K562 (cell line): ENCODE measurements at regions not wholly inside any gene's neighbourhood (a gene's known extent, or its start where the extent isn't known, plus 50 kb on each side); places are given as distances from the start of the nearest gene placed in this dataset.

Source experiments
- ATAC-seq: fragments of 200-7000 bp; cut with Tn5 transposase; 3 replicates; pipeline ENCODE4 v1.9.1; 2020; ENCODE audit warnings: moderate library complexity
- BruUV-seq: library from RNA; stranded (reverse); fragments of 400-500 nt; replicated peaks from 2 replicates; lab custom pipeline; 2021; lab: Mats Ljungman, UMichigan
- CTCF ChIA-PET: fragments of 300-600 bp; formaldehyde crosslinking; extraction: SDS; loops from one replicate; lab custom pipeline; 2021; ENCODE audit warnings: low intra/inter-chr PET ratio; lab: Yijun Ruan, JAX
- POLR2A ChIA-PET: fragments of 300-600, 350-650 bp; sonication (Branson Sonifier 250); formaldehyde crosslinking; extraction: SDS; loops from one replicate; lab custom pipeline; 2021; ENCODE audit warnings: antibody characterized with exemption, inconsistent platforms; lab: Yijun Ruan, JAX
- DNase-seq, 4 experiments: peaks; one replicate each; pipeline versions ENCODE4 v3.0.0 to v3.0.0-alpha.2; 2011 to 2018; ENCODE audit warnings: low spot score in 3 of 4, mixed read lengths in 3 of 4; ENCODE audit errors: extremely low read depth in 1 of 4
- FAIRE-seq: peaks from 2 replicates; lab custom pipeline; 2011; peaks lifted over from hg19 to GRCh38; lab: Jason Lieb, UNC
- H2AFZ ChIP-seq: 2 replicates; pipeline ENCODE4 v1.6.0; 2011; ENCODE audit warnings: low read depth, low read length, control low read depth, inconsistent platforms
- H3K27ac ChIP-seq: fragments of 200-600 bp; 3 replicates; pipeline ENCODE4 v1.8.0; 2011; ENCODE audit warnings: low read depth, mild to moderate bottlenecking, control low read depth, inconsistent platforms, low read length, moderate library complexity, mixed read lengths; ENCODE audit errors: extremely low read depth
- H3K27me3 ChIP-seq, 2 experiments: fragments of 300-600 bp in 1 of 2; 2 replicates in 1 of 2; 3 replicates in 1 of 2; pipeline versions ENCODE4 v1.6.0 to v1.8.0; 2011; ENCODE audit warnings: inconsistent platforms in 2 of 2, low read length in 2 of 2, mild to moderate bottlenecking in 1 of 2, mixed read lengths in 1 of 2, moderate library complexity in 1 of 2; ENCODE audit not compliant: control insufficient read depth in 2 of 2, insufficient read depth in 2 of 2
- H3K36me3 ChIP-seq: fragments of 300-600 bp; 3 replicates; pipeline ENCODE4 v1.8.0; 2011; ENCODE audit warnings: mild to moderate bottlenecking, low read length, inconsistent platforms; ENCODE audit not compliant: control insufficient read depth, insufficient read depth
- H3K4me1 ChIP-seq, 2 experiments: fragments of 200-600 bp in 1 of 2; replicated peaks in 1 of 2; 2 replicates in 1 of 2; 3 replicates in 1 of 2; pipeline versions ENCODE4 v1.5.1 to v1.8.0; 2011; ENCODE audit warnings: inconsistent platforms in 2 of 2, low read length in 2 of 2, mild to moderate bottlenecking in 1 of 2, mixed read lengths in 1 of 2, moderate library complexity in 1 of 2; ENCODE audit not compliant: control insufficient read depth in 2 of 2, insufficient read depth in 2 of 2
- H3K4me2 ChIP-seq: 2 replicates; pipeline ENCODE4 v1.6.1; 2011; ENCODE audit warnings: low read length, control low read depth, inconsistent platforms, mixed read lengths; ENCODE audit not compliant: insufficient read depth
- H3K4me3 ChIP-seq: fragments of 200-600 bp; sonication (generic), shearing (Covaris generic); 2 replicates; pipeline ENCODE4 v1.5.1; 2016; ENCODE audit warnings: control low read depth, inconsistent platforms
- H3K79me2 ChIP-seq: fragments of 200-600 bp; 3 replicates; pipeline ENCODE4 v1.8.0; 2011; ENCODE audit warnings: low read length, inconsistent platforms; ENCODE audit not compliant: control insufficient read depth, insufficient read depth
- H3K9ac ChIP-seq, 2 experiments: 2 replicates each; pipeline versions ENCODE4 v1.6.0 to v1.6.1; 2011; ENCODE audit warnings: low read depth in 2 of 2, low read length in 2 of 2, control low read depth in 1 of 2, inconsistent platforms in 1 of 2, mild to moderate bottlenecking in 1 of 2, mixed read lengths in 1 of 2; ENCODE audit not compliant: insufficient read depth in 1 of 2
- H3K9me1 ChIP-seq: one replicate; pipeline ENCODE4 v1.6.0; 2011; ENCODE audit warnings: inconsistent platforms, mild to moderate bottlenecking, low read length, moderate library complexity; ENCODE audit not compliant: control insufficient read depth, insufficient read depth
- H3K9me3 ChIP-seq: replicated peaks from 2 replicates; pipeline ENCODE4 v1.5.1; 2011; ENCODE audit warnings: low read depth, low read length, inconsistent platforms; ENCODE audit not compliant: control insufficient read depth, insufficient read depth
- H4K20me1 ChIP-seq: replicated peaks from 2 replicates; pipeline ENCODE4 v1.6.1; 2011; ENCODE audit warnings: low read length, inconsistent platforms, mixed read lengths; ENCODE audit not compliant: control insufficient read depth, insufficient read depth
- FOXK2 ChIP-seq, 2 experiments: fragments of 450-650 bp; IDR thresholded peaks in 1 of 2; conservative IDR thresholded peaks in 1 of 2; 2 replicates each; pipeline ENCODE4 v1.6.1; 2016; ENCODE audit warnings: low read depth in 2 of 2, mild to moderate bottlenecking in 1 of 2
- TBP ChIP-seq: optimal IDR thresholded peaks from 2 replicates; pipeline ENCODE3; 2011; ENCODE audit warnings: low read depth, low read length, improper control_type of control experiment
- ZFP30 ChIP-seq: fragments of 250-450 bp; sonication (Bioruptor Pico); IDR thresholded peaks from 2 replicates; pipeline ENCODE4 v1.8.0; 2022; ENCODE audit warnings: moderate library complexity, mild to moderate bottlenecking, inconsistent platforms, borderline replicate concordance
- ZNF134 ChIP-seq: fragments of 250-450 bp; sonication (Bioruptor Pico); conservative IDR thresholded peaks from 2 replicates; pipeline ENCODE4 v1.4.0; 2020
- WGBS: fragments of 100-300 bp; shearing (Covaris generic); methylation state at CpG from one replicate; pipeline ENCODE4 v1.1.6; 2016; ENCODE audit warnings: low coverage, mixed read lengths; ENCODE audit not compliant: insufficient coverage; ENCODE audit errors: missing lambda C conversion rate; 5-methylcytosine and 5-hydroxymethylcytosine counted together
- in situ Hi-C: fragments of 300-500 bp; cut with MboI; formaldehyde crosslinking; loops from 4 replicates; pipeline ENCODE4 v1.15.0; 2018; ENCODE audit warnings: inconsistent platforms, mixed read lengths
- intact Hi-C: fragments of 100-400 bp; cut with micrococcal nuclease; formaldehyde crosslinking; loops from 2 replicates; pipeline ENCODE4 v1.14.2; 2022
- TF ChIP-seq, protein P1 (sequence below), 3 experiments: fragments of 200-800 bp in 1 of 3; fragments of 250-450 bp in 1 of 3; fragments of 450-650 bp in 1 of 3; sonication (Bioruptor Pico) in 1 of 3; sonication (Bioruptor generic) in 1 of 3; formaldehyde crosslinking in 1 of 3; IDR thresholded peaks; 2 replicates each; pipeline versions ENCODE4 v1.6.1 to v1.8.0; 2016 to 2022; ENCODE audit warnings: mild to moderate bottlenecking in 2 of 3, missing genetic modification characterization in 2 of 3, missing compliant biosample characterization in 1 of 3, moderate library complexity in 1 of 3

DNA sequence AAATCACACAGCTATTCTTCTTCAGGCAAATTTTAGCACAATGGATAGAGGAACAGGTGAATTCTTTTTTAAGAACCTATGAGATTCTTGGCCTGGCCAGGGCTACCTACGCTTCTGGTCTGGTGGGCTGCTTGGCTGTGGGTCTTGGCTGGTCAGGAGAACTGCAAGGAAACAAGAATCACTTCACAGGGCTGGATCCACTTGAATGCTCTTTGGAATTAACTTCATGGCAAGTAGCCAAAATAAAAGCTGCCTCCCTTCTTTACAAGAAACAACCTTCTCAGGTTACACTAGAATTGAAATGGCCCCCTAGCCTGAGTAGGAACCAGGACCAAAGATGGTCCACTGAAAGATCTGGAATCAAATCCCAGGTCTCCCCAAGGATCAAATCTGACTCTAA, 519.1 kb downstream of the IQCM start:
- no peak for FAIRE-seq
- Histone ChIP-seq H3K9me1 (no peaks in the 10 kb centered on the region), H2AFZ (no peak overlapping the region), H3K4me2 (no peak overlapping the region), H3K9me3 (peaks cover 2% of the 10 kb centered on the region; the same call in 1 of the 2 replicates), H3K4me3 (no peak overlapping the region), H3K27me3 (no peaks in the 10 kb centered on the region), H3K36me3 (no peaks in the 10 kb centered on the region), H3K4me1 (no peaks in the 10 kb centered on the region), H4K20me1 (no peaks in the 10 kb centered on the region), H3K79me2 (no peaks in the 10 kb centered on the region), H3K27ac (no peak overlapping the region), H3K9ac (no peak overlapping the region)
- no peak for ATAC-seq
- ChIA-PET POLR2A (no interaction called here), CTCF (no interaction called here)
- in situ Hi-C loops (no loop called here), intact Hi-C loops (no loop called here)
- no peak for TF ChIP-seq ZFP30 (CRISPR knock-in tag)
- no peak for DNase-seq
- 0% methylated on average over 1 of the region's 1 CpG for WGBS
- BruUV-seq = no TSS peak

DNA sequence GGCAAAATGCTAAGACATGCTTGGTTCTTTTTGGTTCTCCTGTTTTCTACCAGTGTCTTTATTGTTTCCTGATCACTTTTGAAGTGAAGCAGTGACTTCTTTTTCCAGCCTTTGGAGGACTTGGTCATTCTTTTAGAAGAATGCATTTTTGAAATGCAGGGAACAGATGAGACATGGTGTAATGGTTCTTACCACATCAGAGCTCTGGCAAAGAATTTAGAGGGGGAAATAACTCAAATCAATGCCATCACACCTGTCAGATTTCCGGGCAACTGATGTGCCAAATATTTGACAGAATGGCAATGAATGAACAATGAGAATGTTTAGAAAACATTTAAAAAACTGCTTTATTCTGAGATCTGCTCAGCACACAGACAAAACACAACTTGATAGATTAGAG, 519.6 kb downstream of the IQCM start:
- no peaks in the 10 kb centered on the region for H4K20me1 ChIP-seq
- 0% methylated on average over 1 of the region's 1 CpG for WGBS

More for the DNA sequence above, 519.6 kb downstream of the IQCM start:
- in situ Hi-C loops (no loop called here), intact Hi-C loops (no loop called here)
- Histone ChIP-seq H2AFZ (no peak overlapping the region), H3K9me3 (peaks cover 2% of the 10 kb centered on the region; the same call in 1 of the 2 replicates), H3K27me3 (no peaks in the 10 kb centered on the region), H3K79me2 (no peaks in the 10 kb centered on the region), H3K9ac (no peak overlapping the region), H3K9me1 (no peaks in the 10 kb centered on the region), H3K4me1 (no peaks in the 10 kb centered on the region), H3K4me3 (no peak overlapping the region), H3K4me2 (no peak overlapping the region), H3K27ac (no peak overlapping the region), H3K36me3 (no peaks in the 10 kb centered on the region)
- CTCF ChIA-PET = interaction anchor here (0.6 kb wide), 1 partner anchor 13 kb away, joined by 3 read pairs; no protein-coding TSS in a partner anchor
- POLR2A ChIA-PET = no interaction called here
- no peak for TF ChIP-seq FOXK2 (conservative IDR thresholded peaks at IDR 0.05 in 1 of 2, IDR thresholded peaks at IDR 0.05 in 1 of 2; ENCODE audit: low read depth in 2 of 2)
- no peak for TF ChIP-seq TBP
- no peak for TF ChIP-seq ZNF134
- TF ChIP-seq, protein P1, sequence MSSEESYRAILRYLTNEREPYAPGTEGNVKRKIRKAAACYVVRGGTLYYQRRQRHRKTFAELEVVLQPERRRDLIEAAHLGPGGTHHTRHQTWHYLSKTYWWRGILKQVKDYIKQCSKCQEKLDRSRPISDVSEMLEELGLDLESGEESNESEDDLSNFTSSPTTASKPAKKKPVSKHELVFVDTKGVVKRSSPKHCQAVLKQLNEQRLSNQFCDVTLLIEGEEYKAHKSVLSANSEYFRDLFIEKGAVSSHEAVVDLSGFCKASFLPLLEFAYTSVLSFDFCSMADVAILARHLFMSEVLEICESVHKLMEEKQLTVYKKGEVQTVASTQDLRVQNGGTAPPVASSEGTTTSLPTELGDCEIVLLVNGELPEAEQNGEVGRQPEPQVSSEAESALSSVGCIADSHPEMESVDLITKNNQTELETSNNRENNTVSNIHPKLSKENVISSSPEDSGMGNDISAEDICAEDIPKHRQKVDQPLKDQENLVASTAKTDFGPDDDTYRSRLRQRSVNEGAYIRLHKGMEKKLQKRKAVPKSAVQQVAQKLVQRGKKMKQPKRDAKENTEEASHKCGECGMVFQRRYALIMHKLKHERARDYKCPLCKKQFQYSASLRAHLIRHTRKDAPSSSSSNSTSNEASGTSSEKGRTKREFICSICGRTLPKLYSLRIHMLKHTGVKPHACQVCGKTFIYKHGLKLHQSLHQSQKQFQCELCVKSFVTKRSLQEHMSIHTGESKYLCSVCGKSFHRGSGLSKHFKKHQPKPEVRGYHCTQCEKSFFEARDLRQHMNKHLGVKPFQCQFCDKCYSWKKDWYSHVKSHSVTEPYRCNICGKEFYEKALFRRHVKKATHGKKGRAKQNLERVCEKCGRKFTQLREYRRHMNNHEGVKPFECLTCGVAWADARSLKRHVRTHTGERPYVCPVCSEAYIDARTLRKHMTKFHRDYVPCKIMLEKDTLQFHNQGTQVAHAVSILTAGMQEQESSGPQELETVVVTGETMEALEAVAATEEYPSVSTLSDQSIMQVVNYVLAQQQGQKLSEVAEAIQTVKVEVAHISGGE (CRISPR knock-in tag; IDR thresholded peaks at IDR 0.05) = no peak
- ATAC-seq (no peak), FAIRE-seq (no peak), DNase-seq (no peak)
- BruUV-seq = no TSS peak
